ENCODE measurements at regions not wholly inside any gene's neighbourhood (a gene's known extent, or its start where the extent isn't known, plus 50 kb on each side); places are given as distances from the start of the nearest gene placed in this dataset.

- Histone ChIP-seq H3K4me3 (ENCODE audit: low read length in 3 of 3) (no peak overlapping the region), H3K9me3 (ENCODE audit: control insufficient read depth in 3 of 3, low read length in 3 of 3) (no peaks in the 10 kb centered on the region), H3K4me1 (ENCODE audit: control insufficient read depth in 3 of 3, insufficient read depth in 3 of 3, low read length in 3 of 3) (peaks cover 0 to 6% (median 0%) of the 10 kb centered on the region in 3 donors), H3K27me3 (ENCODE audit: control insufficient read depth in 3 of 3, insufficient read depth in 3 of 3, low read length in 3 of 3) (no peaks in the 10 kb centered on the region), H3K36me3 (ENCODE audit: control insufficient read depth in 3 of 3, insufficient read depth in 3 of 3, low read length in 3 of 3) (no peaks in the 10 kb centered on the region), H3K27ac (ENCODE audit: low read depth, low read length) (no peak overlapping the region), H3K9ac (ENCODE audit: low read depth in 1 of 3, low read length in 3 of 3) (no peak overlapping the region)
These were observed 142.2 kb downstream of the ABCA8 start for GRCh38 chr17:68812876-68813584.

GRCh38 chr17:68809148-68809547, 146.0 kb downstream of the ABCA8 start:
- Histone ChIP-seq H3K4me1 (ENCODE audit: control insufficient read depth in 3 of 3, insufficient read depth in 3 of 3, low read length in 3 of 3) (peaks cover 0 to 6% (median 0%) of the 10 kb centered on the region in 3 donors), H3K4me3 (ENCODE audit: low read length in 3 of 3) (no peak overlapping the region), H3K9ac (ENCODE audit: low read depth in 1 of 3, low read length in 3 of 3) (no peak overlapping the region), H3K9me3 (ENCODE audit: control insufficient read depth in 3 of 3, low read length in 3 of 3) (no peaks in the 10 kb centered on the region), H3K27ac (ENCODE audit: low read depth, low read length) (no peak overlapping the region), H3K27me3 (ENCODE audit: control insufficient read depth in 3 of 3, insufficient read depth in 3 of 3, low read length in 3 of 3) (no peaks in the 10 kb centered on the region), H3K36me3 (ENCODE audit: control insufficient read depth in 3 of 3, insufficient read depth in 3 of 3, low read length in 3 of 3) (no peaks in the 10 kb centered on the region)

GRCh38 chr17:68807998-68808772, 147.0 kb downstream of the ABCA8 start:
- H3K27ac ChIP-seq (ENCODE audit: low read depth, low read length) = no peak overlapping the region

GRCh38 chr17:68805609-68806008, 149.6 kb downstream of the ABCA8 start:
- no peak overlapping the region for H3K27ac ChIP-seq (ENCODE audit: low read depth, low read length)
- no peaks in the 10 kb centered on the region for H3K9me3 ChIP-seq (ENCODE audit: control insufficient read depth in 3 of 3, low read length in 3 of 3)
- no peaks in the 10 kb centered on the region for H3K36me3 ChIP-seq (ENCODE audit: control insufficient read depth in 3 of 3, insufficient read depth in 3 of 3, low read length in 3 of 3)
- H3K4me1 ChIP-seq (ENCODE audit: control insufficient read depth in 3 of 3, insufficient read depth in 3 of 3, low read length in 3 of 3) = no peaks in the 10 kb centered on the region
- no peak overlapping the region for H3K9ac ChIP-seq (ENCODE audit: low read depth in 1 of 3, low read length in 3 of 3)
- no peak overlapping the region for H3K4me3 ChIP-seq (ENCODE audit: low read length in 3 of 3)
- H3K27me3 ChIP-seq (ENCODE audit: control insufficient read depth in 3 of 3, insufficient read depth in 3 of 3, low read length in 3 of 3) = no peaks in the 10 kb centered on the region

More at GRCh38 chr17:68807998-68808772, 147.0 kb downstream of the ABCA8 start:
- H3K4me3 ChIP-seq (ENCODE audit: low read length in 3 of 3) = no peak overlapping the region
- no peak overlapping the region for H3K9ac ChIP-seq (ENCODE audit: low read depth in 1 of 3, low read length in 3 of 3)
- H3K9me3 ChIP-seq (ENCODE audit: control insufficient read depth in 3 of 3, low read length in 3 of 3) = no peaks in the 10 kb centered on the region
- H3K4me1 ChIP-seq (ENCODE audit: control insufficient read depth in 3 of 3, insufficient read depth in 3 of 3, low read length in 3 of 3) = peaks cover 0 to 6% (median 0%) of the 10 kb centered on the region in 3 donors
- H3K36me3 ChIP-seq (ENCODE audit: control insufficient read depth in 3 of 3, insufficient read depth in 3 of 3, low read length in 3 of 3) = no peaks in the 10 kb centered on the region
- no peaks in the 10 kb centered on the region for H3K27me3 ChIP-seq (ENCODE audit: control insufficient read depth in 3 of 3, insufficient read depth in 3 of 3, low read length in 3 of 3)

- Histone ChIP-seq H3K9ac (ENCODE audit: low read depth in 1 of 3, low read length in 3 of 3) (no peak overlapping the region), H3K27ac (ENCODE audit: low read depth, low read length) (no peak overlapping the region), H3K4me1 (ENCODE audit: control insufficient read depth in 3 of 3, insufficient read depth in 3 of 3, low read length in 3 of 3) (no peaks in the 10 kb centered on the region), H3K9me3 (ENCODE audit: control insufficient read depth in 3 of 3, low read length in 3 of 3) (no peaks in the 10 kb centered on the region), H3K4me3 (ENCODE audit: low read length in 3 of 3) (no peak overlapping the region), H3K36me3 (ENCODE audit: control insufficient read depth in 3 of 3, insufficient read depth in 3 of 3, low read length in 3 of 3) (no peaks in the 10 kb centered on the region), H3K27me3 (ENCODE audit: control insufficient read depth in 3 of 3, insufficient read depth in 3 of 3, low read length in 3 of 3) (no peaks in the 10 kb centered on the region)
These were observed 150.2 kb downstream of the ABCA8 start for GRCh38 chr17:68804777-68805520.

GRCh38 chr17:68803164-68803929, 151.8 kb downstream of the ABCA8 start:
- no peaks in the 10 kb centered on the region for H3K4me1 ChIP-seq (ENCODE audit: control insufficient read depth in 3 of 3, insufficient read depth in 3 of 3, low read length in 3 of 3)
- no peaks in the 10 kb centered on the region for H3K27me3 ChIP-seq (ENCODE audit: control insufficient read depth in 3 of 3, insufficient read depth in 3 of 3, low read length in 3 of 3)
- no peaks in the 10 kb centered on the region for H3K36me3 ChIP-seq (ENCODE audit: control insufficient read depth in 3 of 3, insufficient read depth in 3 of 3, low read length in 3 of 3)
- no peak overlapping the region for H3K27ac ChIP-seq (ENCODE audit: low read depth, low read length)
- H3K9me3 ChIP-seq (ENCODE audit: control insufficient read depth in 3 of 3, low read length in 3 of 3) = no peaks in the 10 kb centered on the region
- H3K9ac ChIP-seq (ENCODE audit: low read depth in 1 of 3, low read length in 3 of 3) = no peak overlapping the region
- no peak overlapping the region for H3K4me3 ChIP-seq (ENCODE audit: low read length in 3 of 3)

- no peak overlapping the region for H3K9ac ChIP-seq (ENCODE audit: low read depth in 1 of 3, low read length in 3 of 3)
- no peak overlapping the region for H3K4me3 ChIP-seq (ENCODE audit: low read length in 3 of 3)
- H3K27ac ChIP-seq (ENCODE audit: low read depth, low read length) = no peak overlapping the region
- no peaks in the 10 kb centered on the region for H3K36me3 ChIP-seq (ENCODE audit: control insufficient read depth in 3 of 3, insufficient read depth in 3 of 3, low read length in 3 of 3)
- H3K27me3 ChIP-seq (ENCODE audit: control insufficient read depth in 3 of 3, insufficient read depth in 3 of 3, low read length in 3 of 3) = no peaks in the 10 kb centered on the region
- no peaks in the 10 kb centered on the region for H3K9me3 ChIP-seq (ENCODE audit: control insufficient read depth in 3 of 3, low read length in 3 of 3)
- H3K4me1 ChIP-seq (ENCODE audit: control insufficient read depth in 3 of 3, insufficient read depth in 3 of 3, low read length in 3 of 3) = no peaks in the 10 kb centered on the region
These were observed 153.6 kb downstream of the ABCA8 start for GRCh38 chr17:68801335-68802247.

- no peaks in the 10 kb centered on the region for H3K9me3 ChIP-seq (ENCODE audit: control insufficient read depth in 3 of 3, low read length in 3 of 3)
- no peaks in the 10 kb centered on the region for H3K4me1 ChIP-seq (ENCODE audit: control insufficient read depth in 3 of 3, insufficient read depth in 3 of 3, low read length in 3 of 3)
- no peak overlapping the region for H3K9ac ChIP-seq (ENCODE audit: low read depth in 1 of 3, low read length in 3 of 3)
- H3K4me3 ChIP-seq (ENCODE audit: low read length in 3 of 3) = no peak overlapping the region
- H3K36me3 ChIP-seq (ENCODE audit: control insufficient read depth in 3 of 3, insufficient read depth in 3 of 3, low read length in 3 of 3) = no peaks in the 10 kb centered on the region
- no peaks in the 10 kb centered on the region for H3K27me3 ChIP-seq (ENCODE audit: control insufficient read depth in 3 of 3, insufficient read depth in 3 of 3, low read length in 3 of 3)
- no peak overlapping the region for H3K27ac ChIP-seq (ENCODE audit: low read depth, low read length)
These were observed 154.4 kb downstream of the ABCA8 start for GRCh38 chr17:68800751-68801150.
